Right kidney (tissue), 1 donor: ENCODE measurements at regions not wholly inside any gene's neighbourhood (a gene's known extent, or its start where the extent isn't known, plus 50 kb on each side); places are given as distances from the start of the nearest gene placed in this dataset.
A peak's percentile ranks its signal among the peaks of the same experiment; 100 is the strongest.
"Not testable (repeated sequence)": the region's sequence is repeated elsewhere in the genome, so short reads cannot be mapped to it uniquely, and the experiment has no call there.

Experiments
- DNase-seq: peaks from one replicate; pipeline ENCODE4 v3.0.0-alpha.2; 2016

DNA sequence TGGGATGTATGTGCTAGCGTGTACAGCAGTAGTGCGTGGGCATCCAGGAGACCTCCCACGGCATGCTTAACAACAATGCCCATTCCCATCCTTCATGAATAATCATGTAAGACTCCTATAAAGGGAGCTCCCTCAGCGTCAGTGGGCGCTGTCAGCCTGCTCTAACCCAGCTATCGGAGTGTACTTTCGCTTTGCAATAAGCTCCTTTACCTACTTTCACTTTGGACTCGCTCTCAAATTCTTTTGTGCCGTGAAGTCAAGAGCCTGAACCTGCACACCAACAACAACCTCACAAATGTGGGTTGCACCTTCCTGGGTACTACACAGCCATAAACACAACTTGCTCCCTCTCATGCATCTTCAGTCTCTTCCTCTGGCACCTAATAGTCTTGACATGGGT lies 114.8 kb upstream of the PAXBP1 start:
- no peak for DNase-seq

DNA sequence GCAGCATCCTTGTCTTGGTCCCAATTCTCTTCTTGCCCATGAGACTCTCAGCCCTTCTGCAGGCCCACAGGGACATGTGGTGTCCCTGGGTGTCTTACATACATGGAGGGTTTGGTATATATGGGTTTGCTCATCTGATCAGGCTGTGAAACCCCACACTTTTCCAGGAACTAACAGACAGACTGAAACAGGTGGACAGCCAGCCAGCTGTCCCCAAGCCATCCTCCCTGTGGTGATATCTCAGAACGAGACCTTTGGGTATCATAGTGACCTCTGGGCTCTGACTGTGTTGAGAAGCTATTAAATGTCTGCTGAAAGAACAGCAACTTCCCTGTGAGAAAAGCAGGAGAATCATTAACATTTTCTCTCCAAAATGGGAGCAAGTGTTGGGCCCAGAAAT lies 115.5 kb upstream of the PAXBP1 start:
- DNase-seq, result no peak

DNA sequence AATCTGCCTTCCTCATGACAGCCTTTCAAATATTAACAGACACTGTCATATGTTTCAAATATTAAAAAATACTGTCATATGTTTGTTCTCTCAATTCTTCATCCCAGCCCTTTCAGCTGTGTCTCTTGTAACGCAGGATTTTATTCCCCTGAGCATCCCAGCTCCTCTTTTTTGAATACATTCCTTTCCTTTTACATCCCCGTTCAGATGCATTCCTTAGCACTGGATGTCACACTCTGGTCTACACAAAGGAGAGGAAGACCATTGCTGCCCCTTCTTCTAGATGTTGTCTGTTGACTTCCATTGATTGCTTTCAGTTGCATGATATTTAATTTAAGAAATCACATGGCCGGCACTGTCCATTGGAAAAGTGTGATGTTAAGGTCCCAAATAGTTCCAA lies 117.4 kb upstream of the PAXBP1 start:
- DNase-seq, result no peak

DNA sequence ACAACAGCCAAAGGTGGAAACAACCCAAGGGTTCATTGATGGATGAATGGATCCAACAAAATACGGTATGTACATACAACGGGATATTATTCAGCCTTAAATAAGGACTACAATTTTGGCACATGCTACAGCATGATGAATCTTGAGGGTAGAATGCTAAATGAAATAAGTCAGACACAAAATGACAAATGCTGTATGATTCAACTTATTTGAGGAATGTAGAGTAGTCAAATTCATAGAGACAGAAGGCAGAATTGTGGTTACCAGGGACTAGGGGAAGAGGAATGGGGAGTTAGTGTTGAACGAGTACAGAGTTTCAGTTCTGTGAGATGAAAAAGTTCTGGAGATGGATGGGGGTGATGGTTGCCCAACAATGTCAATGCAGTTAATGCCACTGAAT lies 118.0 kb upstream of the PAXBP1 start:
- no peak for DNase-seq

DNA sequence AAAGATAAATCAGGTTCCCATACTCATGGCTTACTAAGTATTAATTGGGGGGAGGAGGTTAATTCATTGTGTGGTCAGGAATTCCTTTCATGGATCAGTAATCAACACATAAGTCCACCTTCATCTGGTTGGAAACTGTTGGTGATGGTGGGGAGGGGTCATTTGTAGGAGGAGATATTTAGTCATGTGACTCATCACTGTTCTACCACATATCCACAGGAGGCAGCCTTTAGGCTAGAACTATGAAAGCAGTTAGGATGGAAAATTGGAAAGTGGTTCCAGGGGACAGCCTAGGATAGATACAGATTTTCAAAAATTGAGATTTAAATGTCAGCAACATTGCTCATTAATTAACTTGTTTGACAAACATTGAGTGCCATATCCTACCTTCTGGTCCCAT lies 122.8 kb upstream of the PAXBP1 start:
- DNase-seq, result no peak

DNA sequence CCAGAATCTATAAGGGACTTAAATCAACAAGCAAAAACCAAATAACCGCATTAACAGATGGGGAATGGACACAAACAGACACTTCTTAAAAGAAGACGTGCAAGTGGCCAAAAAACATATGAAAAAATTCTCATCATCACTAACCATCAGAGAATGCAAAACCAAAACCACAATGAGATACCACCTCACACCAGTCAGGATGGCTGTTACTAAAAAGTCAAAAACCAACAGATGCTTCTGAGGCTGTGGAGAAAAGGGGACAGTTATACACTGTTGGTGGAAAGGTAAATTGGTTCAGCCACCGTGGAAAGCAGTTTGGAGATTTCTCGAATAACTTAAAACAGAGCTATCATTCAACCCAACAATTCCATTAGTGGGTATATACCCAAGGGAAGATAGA lies 124.9 kb upstream of the OLIG2 start:
- DNase-seq, result no peak

DNA sequence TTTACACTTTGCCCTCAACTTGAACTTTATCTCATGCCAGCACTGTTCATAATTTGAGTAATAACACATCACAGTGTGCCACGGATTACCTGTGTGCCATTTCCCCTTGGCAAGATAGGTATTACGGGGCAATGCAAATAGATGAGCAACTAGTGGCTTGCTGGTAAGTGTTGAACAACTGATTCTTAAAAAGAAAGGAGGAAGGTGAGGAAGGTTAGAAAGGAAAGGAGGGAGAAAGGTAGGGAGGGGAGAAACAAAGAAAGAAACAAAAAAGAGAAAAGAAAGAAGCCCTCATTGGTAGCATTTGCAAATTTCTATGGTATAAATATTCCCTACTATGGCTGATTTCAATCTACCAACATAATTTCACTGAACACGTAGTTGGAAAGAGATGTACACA lies 118.2 kb upstream of the OLIG2 start:
- no peak for DNase-seq

DNA sequence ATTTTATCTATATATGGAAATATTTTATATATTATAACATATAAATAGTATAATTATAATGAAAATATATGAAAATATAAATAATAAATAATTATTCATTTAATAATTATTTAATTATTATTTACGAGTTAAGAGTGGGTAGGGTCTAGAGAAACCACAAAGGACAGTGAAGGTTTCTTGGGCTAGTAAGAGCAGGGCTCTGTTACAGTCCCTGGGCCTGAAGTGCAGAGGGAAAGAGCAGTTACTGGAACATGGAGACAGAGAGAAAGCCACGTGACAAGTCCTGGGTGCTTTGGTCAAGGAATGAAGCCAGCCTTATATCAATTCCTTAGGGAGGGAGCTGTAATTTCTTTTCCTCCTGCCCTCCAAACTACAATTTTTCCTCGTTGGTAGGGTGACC lies 117.2 kb upstream of the OLIG2 start:
- no peak for DNase-seq

DNA sequence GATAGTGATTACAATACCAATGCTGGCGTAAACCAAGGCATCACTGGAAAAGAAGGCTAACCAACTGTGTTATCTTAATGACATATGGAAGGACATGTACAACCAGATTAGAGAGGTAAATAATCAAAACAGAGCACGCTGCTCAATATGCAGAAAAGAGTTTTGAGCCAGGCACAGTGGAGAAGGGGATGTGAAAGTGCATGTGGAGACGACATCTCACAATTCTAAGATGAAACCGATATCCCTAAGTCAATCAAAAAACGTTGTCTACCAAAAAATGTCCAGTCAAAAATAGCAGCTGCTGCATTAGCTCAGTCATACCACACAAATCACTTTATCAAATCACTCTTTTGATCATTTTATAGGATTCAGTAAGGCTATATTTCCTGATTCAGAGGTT lies 116.3 kb upstream of the OLIG2 start:
- DNase-seq, result no peak

DNA sequence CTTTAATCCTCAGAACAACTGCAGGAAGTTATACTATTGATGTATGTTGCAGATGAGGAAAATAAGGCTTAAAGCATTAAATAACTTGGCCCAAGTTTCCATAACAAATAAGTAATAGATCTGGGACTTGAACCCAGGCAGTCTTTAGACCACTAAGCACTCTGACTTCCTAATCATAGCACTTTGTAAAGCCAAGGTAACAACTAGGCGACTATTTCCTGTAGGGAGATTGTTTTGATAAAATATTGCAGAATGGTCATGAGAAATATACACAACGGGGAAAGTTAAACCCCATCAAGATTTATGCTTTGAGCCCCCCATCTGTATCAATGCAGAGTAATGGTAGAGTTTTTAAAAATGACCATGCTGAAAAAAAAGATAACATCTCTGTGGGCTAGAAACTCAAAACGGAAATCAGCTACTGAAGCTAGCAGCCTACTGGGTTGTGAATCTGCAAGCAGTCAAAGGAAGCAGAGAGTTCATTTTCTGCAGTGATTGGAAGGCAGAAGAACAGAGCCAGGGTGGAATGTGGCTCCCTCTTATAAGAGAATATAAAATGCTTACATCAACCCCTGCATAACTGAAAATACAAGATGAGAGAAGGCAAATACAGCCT lies 111.2 kb upstream of the OLIG2 start:
- no peak for DNase-seq

DNA sequence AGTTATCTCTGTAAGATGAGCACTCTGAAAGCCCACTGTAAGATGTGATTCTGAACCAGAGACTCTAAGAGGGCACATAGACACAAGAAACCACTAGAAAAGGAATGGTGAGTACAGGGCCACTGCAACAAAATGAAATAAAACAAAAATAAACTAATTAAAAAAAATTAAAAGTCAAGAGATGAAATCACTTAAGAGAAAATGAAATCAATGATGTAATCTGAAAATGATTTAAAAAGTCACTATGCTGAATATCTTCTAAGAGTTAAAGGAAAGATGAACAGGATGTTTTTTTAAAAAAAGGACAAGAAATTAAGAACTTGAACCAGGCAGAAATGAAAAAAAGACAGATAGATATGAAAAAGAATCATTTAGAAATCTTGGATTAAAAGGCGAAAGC lies 110.6 kb upstream of the OLIG2 start:
- no peak for DNase-seq

DNA sequence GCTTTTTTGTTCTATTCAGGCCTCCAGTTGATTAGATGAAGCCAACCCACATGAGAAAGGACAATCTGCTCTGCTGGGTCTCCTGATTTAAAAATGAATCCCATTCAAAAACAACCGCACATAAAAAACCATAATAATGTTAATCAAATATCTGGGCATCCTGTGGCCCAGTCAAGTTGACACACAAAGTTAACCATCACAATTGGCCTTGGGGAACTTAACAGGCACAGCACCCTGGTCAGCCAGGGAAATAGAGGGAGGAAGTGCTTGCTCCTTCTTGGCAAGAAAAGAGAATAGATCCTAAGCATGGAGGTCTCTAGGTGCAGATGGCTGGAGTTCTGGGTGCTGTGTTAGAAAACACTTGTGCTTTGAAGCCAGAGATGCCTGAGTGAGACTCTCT lies 109.6 kb upstream of the OLIG2 start:
- no peak for DNase-seq

DNA sequence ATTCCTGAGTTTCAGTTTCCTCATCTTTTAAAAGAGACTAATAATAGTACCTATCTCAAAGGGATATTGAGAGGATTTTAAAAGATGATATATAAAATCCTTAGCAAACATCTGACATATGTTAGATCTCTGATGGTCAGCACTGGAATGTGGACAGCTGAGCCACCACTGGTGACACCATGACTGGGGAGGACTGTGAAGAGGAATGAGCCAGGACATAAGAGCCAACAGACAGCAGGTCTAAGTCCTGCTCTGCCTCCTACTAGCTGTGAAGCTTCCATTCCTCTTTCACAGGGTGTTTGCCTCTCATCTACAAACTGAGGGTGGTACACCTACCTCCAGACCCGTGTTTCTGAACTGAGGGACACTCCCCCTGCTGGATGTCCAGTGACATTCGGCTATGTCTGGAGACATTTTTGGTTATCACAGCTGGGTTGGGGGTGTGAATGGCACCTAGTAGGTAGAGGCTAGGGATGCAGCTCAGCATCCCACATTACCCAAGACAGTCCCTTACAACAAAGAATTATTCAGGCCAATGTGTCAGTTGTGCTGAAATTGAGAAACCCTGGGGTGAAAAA lies 109.1 kb upstream of the OLIG2 start:
- no peak for DNase-seq

DNA sequence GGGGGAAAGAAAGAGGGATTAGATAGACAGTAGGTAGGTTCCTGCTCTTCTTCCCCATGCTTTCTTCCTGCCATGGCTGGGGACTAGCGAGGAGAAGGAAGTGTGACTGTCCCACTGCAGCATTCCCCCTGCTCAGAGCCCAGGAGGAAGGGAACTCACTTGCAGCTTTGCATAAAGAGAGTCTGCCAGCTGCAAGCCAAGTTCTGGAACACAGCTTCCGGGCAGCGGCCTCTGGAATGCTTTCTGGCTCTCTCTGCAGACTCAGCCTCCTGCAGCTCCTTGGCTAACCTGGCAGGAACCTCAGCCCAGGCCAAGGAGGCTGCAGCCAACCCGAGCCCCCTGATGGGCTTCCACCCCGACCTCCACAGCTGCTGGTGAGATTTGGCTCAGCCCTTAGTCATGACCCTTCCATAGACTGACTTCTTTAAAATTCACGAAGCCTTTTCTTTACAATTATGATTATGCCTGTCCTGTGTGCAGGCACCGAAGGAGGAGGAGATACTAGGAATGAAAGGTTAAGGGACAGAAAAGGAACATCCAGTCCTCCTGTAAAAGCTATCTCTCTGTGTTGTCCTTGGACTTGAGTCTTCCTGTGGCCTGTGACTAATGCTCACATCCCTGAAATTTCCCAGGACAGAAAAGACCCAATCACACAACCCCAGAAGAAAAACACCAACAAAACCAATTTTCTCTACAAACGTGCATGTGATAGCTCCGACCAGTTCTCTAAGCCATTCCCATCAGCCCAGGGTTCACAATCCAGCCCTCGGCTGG lies 108.2 kb upstream of the OLIG2 start:
- DNase-seq, result no peak

DNA sequence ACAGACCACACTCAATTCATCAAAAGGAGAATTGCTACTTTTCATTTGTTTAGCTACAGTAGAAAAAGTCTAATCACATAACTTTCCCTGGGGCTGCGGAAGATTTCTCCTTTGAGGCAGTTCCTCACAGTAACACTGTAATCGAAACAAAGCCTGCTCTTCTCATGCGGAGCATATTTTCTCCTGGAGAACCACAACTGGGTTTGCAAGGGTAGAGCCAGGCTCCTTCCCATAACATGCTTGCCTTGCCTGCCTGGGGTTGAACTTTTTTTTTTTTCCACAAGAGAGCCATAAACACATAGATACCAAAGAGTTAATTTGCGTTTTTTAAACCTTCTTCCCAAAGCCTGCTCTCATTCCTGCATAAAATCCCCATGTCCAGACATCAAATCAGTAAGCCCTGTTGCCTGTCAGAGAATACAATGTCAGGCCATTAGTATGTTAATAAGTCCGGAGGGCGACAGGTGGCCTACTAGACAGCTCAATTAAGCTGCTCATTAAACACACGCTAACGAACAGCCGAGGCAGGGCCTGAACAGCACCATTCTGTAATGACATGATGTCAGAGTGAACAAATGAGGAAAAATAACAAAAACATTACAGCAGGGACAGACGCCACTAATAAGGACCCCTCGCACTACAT lies 107.1 kb upstream of the OLIG2 start:
- DNase-seq, result peak; percentile 4

DNA sequence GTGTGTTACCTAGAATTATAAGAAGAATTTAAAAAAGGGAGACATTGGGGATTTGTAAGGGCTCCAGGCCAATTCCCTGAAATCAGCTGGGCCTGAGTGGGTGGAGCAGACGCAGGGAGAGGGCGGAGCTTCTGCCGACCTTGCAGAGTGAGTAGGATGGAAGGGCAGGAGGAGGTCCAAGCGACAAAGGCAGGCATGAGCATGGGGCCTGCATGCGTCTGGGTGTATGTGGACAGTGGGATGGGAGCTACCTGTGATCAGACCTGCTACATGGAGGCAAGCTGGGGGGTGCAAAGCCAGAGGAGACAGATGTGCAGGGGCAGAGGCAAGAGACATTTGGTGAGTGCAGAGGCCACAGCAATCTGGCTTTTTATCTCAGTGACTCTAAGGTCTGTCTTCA lies 105.3 kb upstream of the OLIG2 start:
- no peak for DNase-seq

DNA sequence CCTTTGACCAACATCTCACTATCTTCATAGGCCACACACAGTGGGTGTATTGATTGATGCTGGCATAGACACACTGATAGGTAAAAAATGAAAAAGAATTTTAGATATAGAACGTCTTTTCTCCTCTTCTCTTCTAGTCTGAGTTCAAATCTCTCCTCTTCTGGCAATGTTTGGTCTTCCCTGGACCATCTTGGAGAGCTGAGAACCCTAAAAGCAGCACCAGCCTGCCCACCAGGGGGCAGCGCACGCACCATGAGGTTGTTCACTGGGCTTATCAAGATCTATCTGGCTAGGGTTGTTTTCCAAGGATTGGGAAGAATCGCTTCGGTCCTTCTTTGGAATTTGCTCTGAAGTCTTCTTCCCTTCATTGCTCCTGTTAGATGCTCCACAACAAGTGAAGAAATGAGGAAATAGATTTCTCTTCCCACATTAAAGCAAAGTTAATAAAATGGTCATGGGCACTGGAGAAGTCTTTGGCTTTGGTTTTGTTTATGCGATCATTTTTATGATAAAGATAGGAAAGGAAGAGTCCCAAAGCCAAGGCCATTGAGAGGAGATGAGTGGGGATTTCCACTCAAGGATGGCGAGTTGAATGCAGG lies 104.0 kb upstream of the OLIG2 start:
- DNase-seq, result no peak

DNA sequence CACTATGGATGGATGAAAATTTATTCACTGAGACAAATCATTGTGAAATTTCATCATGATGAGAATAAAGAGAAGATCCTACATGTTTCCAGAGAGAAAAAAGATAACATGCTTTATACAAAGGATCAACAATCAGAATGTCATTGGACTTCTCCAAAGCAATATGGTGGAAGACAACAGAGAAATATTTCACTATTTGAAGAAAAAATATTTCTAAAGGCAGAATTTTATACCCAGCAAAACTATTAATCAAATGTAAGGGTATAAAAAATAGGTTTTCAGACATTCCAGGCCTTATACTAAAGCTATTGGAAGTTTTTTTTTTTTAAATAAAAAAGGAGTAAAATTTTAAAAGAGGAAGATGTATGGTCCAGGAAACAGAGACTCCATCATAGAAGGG lies 100.6 kb upstream of the OLIG2 start:
- DNase-seq, result no peak

DNA sequence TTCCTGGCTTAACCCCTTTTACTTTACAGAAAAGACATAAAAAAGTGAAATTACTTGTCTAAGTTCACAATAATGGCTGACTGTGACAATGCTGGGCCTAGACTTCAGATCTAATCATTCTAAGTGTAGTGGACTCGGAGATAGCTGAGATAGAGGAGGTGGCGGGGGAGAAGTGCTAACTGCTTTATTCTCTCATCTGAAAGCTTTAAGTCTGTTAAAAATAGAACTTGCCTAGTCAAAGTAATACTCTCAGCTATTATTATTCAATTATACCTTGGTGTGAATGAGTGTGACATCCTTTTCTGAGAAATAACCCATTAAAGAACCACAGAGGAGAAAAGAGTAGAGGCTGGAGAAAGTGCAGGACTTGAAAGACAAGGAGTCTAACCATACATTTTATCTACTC lies 96.1 kb upstream of the OLIG2 start:
- no peak for DNase-seq

DNA sequence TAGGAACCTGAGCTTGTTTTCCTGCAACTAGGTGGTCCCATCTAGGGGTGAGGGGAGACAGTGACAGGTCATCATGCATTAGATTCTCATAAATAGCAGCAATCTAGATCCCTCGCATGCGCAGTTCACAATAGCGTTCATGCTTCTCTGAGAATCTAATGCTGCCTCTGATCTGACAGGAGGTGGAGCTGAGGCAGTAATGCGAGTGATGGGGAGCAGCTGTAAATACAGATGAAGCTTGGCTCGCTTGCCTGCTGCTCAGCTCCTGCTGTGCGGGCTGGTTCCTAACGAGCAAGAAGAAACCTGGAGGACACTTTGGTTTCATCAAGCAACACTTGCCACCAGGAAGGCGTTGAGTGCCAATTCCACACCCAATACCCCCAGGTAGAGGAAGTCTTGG lies 95.1 kb upstream of the OLIG2 start:
- DNase-seq, result no peak

DNA sequence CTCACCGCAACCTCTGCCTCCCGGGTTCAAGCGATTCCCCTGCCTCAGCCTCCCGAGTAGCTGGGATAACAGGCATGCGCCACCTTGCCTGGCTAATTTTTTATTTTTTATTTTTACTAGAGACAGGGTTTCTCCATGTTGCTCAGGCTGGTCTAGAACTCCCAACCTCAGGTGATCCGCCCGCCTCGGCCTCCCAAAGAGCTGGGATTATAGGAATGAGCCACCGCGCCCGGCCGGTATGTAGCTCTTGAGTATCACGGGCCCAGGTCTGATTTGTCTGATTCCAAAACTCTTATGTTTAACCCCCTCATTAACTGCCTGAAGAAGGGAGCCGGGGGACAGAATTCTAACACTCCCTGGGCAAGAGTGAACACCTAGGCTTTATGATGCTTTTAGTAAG lies 91.7 kb upstream of the OLIG2 start:
- DNase-seq, result not testable (repeated sequence)

DNA sequence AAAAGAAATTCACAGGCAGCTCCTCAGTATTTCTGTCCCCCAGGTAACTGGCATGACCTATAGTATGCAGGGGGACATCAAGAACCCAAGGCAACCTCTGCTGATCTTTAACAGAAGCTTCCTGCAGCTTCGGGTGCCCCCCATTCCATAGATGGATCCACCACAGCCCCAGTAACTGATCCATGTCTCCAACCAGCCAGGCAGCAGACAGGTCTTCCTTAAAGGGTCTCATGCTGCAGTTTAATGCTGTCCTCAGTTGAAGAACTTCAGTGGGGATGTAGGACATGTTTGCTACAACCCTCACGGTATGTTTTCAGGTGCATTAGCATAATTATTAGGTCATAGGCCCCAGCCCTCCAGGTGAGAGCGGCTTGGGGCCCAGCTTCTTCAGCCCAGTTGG lies 90.9 kb upstream of the OLIG2 start:
- no peak for DNase-seq
